GM10248 (cell line): ENCODE measurements at regions not wholly inside any gene's neighbourhood (a gene's known extent, or its start where the extent isn't known, plus 50 kb on each side); places are given as distances from the start of the nearest gene placed in this dataset.

Experiments used
- CTCF ChIA-PET: fragments of 300-600 bp; sonication (Branson Sonifier 250); formaldehyde crosslinking; extraction: SDS; loops from one replicate; lab custom pipeline; 2021; ENCODE audit warnings: antibody characterized with exemption; lab: Yijun Ruan, JAX
- POLR2A ChIA-PET: fragments of 350-650 bp; sonication (Branson Sonifier 250); formaldehyde crosslinking; extraction: SDS; loops from one replicate; lab custom pipeline; 2020; ENCODE audit warnings: antibody characterized with exemption; lab: Yijun Ruan, JAX
- DNase-seq: peaks from one replicate; pipeline ENCODE4 v3.0.0; 2012; ENCODE audit errors: extremely low spot score
- CTCF ChIP-seq: IDR thresholded peaks from 2 replicates; pipeline ENCODE4 v1.5.1; 2012; ENCODE audit warnings: mild to moderate bottlenecking, low read depth; ENCODE audit errors: extremely low read depth, missing control alignments, control extremely low read depth

DNA sequence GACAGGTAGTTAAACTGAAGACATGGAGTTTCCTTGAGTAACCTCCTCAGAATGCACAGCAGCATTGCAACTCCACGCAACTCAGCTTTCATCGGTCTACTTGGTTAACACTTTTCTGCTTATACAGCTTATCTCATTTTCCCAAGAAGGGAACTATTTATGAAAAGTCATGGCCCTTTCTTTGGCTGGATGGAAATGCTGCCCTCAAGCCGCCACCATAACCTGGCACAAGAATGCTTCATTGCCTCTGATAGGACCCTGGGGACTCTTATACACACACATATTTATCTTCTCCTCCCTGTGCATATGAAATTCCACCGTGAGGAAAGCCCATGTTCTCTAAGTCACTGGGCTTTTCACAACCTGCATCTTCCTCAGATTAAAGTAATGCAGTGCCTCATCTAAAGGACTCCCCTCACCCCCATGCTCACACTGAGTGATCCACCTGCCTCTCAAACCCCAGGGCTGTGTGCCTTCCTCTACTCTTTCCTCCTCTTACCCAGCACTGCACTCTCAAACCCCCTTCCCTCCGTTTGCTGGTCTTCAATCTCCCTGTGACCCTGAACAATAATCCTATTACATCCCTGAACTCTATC lies 192.0 kb upstream of the HNRNPA3 start:
- ChIA-PET CTCF (no interaction called here), POLR2A (no interaction called here)
- no peak for TF ChIP-seq CTCF
- no peak for DNase-seq

DNA sequence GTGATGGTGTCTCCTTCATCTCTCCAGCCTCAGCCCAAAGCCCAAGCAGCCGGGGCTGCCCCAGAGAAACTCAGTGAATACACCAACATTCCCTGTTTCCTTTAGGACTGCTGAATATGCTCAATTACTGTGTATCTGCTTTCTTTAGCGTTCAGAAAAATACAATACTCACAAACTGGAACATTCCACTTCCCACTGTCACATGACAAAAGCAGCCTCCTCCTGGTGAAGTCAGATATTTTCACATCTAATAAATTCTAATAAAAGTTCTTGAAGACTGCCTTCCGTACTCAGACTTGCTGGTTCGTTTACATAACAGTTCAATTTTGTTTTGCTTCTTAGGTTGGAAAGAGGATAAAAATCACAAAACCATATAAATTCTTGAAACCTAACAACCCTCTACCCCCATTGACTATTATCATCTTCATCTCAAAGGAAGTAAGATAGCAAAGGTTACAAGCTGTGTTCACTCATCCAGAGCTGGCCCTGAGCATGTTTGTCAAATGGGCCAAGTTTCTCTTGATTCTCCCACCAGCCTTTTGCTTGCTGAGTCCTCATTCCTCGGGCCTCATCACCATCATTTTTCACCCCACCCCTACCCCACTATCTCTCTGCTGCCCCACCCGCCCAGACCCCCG lies 190.8 kb upstream of the HNRNPA3 start:
- POLR2A ChIA-PET, result no interaction called here
- CTCF ChIA-PET, result interaction anchor here (1.3 to 1.5 kb wide), 2 partner anchors 9 to 117 kb away, joined by 3 to 4 read pairs; no protein-coding TSS in a partner anchor
- TF ChIP-seq CTCF, result no peak
- no peak for DNase-seq

DNA sequence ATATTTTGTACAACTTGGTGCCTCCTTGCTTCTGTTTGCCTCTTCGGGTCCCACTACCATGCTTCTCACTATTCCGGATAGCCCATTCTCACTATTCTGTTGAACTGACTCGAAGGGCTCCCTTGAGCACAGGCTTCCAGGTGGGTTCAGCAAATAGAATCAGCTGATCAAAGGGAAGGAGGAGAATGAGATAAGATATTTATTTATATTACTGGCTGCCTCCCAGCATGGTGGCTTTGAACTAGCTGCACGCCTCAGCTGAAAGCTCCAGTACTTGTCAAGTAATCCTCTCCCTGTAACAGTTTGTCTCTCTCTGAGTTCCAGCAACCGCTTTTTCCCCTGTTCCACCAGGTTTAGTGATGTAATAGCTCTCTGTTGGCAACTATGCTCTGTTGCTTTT lies 187.8 kb upstream of the HNRNPA3 start:
- no peak for DNase-seq
- ChIA-PET CTCF (interaction anchor here (1.0 to 1.7 kb wide), 5 partner anchors 8 to 19 kb away, joined by 3 to 8 read pairs (median 4); no protein-coding TSS in a partner anchor), POLR2A (no interaction called here)
- TF ChIP-seq CTCF, result no peak

DNA sequence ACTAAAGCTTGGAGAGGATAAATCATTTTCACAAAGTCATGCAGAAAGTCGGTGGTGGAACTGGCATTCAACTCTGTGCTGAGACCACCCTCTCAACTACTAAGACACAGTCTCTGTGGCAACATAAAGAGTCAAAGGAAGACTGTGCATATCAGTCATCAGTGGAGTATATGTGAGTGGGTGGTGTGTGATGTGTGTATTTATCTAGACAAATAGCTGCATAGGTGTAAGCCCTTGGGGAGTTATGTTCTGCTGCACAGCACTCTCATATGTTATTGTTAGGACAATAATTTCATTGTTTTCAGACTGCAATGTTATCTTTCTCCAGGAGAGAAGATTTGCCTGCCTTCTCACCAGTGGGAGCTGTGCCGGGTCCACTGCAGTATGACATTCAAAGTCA lies 186.3 kb upstream of the HNRNPA3 start:
- no peak for TF ChIP-seq CTCF
- DNase-seq, result no peak
- CTCF ChIA-PET, result interaction anchor here (0.9 to 2.8 kb wide), 9 partner anchors 8 to 47 kb away, joined by 3 to 11 read pairs (median 4); no protein-coding TSS in a partner anchor
- POLR2A ChIA-PET, result no interaction called here

DNA sequence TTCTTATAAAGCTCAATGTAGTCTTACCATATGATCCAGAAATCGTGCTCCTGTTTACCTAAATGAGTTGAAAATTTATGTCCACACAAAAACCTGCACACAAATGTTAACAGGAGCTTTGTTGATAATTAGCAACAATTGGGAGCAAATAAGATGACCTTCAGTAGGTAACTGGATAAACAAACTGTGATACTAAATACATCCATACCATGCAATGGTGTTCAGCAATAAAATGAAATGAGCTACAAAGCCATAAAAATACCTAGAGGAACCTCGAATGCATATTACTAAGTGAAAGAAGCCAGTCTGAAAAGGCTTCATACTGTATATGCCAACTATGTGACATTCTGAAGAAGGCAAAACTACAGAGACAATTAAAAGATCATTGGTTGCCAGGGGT lies 185.6 kb upstream of the HNRNPA3 start:
- CTCF ChIA-PET, result interaction anchor here (0.9 to 2.8 kb wide), 7 partner anchors 9 to 47 kb away, joined by 3 to 11 read pairs (median 3); no protein-coding TSS in a partner anchor
- no peak for DNase-seq
- POLR2A ChIA-PET, result no interaction called here
- TF ChIP-seq CTCF, result no peak

DNA sequence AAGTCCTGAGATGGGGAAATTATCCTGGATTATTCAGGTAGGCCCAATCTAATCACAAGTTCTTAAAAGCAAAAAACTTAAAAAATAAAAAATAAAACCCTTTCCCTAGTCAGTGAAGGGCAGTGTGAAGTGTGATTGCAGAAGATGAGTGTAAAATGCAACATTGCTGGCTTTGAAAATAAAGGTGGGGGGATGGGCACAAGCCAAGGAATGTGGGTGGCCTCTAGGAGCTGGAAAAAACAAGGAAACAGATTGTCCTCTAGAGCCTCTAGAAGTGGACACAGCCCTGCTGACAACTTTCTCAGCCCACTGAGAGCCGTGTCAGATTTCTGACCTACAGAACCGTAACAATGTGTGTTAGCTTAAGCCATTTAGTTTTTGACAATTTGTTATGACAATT lies 184.3 kb upstream of the HNRNPA3 start:
- POLR2A ChIA-PET, result no interaction called here
- DNase-seq, result no peak
- CTCF ChIA-PET, result interaction anchor here (2.8 kb wide), 1 partner anchor 11 kb away, joined by 11 read pairs; no protein-coding TSS in a partner anchor
- no peak for TF ChIP-seq CTCF
